Mesothelial cell of epicardium (in vitro differentiated cells): ENCODE measurements at regions not wholly inside any gene's neighbourhood (a gene's known extent, or its start where the extent isn't known, plus 50 kb on each side); places are given as distances from the start of the nearest gene placed in this dataset.

ENCODE experiments used
- DNase-seq, 2 experiments: peaks; one replicate each; pipeline ENCODE4 v3.0.0; 2021; ENCODE audit warnings: low spot score in 2 of 2; ENCODE audit not compliant: unreplicated experiment in 2 of 2
- H3K27ac Mint-ChIP-seq: 2 replicates; pipeline ENCODE4 v1.8.0; 2021; ENCODE audit warnings: mixed read lengths
- H3K27me3 Mint-ChIP-seq: 2 replicates; pipeline ENCODE4 v1.8.0; 2021; ENCODE audit warnings: low read depth, mixed read lengths
- H3K36me3 Mint-ChIP-seq: 2 replicates; pipeline ENCODE4 v1.8.0; 2021; ENCODE audit warnings: mixed read lengths
- H3K4me1 Mint-ChIP-seq: 2 replicates; pipeline ENCODE4 v1.8.0; 2021; ENCODE audit warnings: mixed read lengths
- H3K4me3 Mint-ChIP-seq: 2 replicates; pipeline ENCODE4 v1.8.0; 2021; ENCODE audit warnings: mild to moderate bottlenecking, moderate library complexity, mixed read lengths
- H3K9me3 Mint-ChIP-seq: 2 replicates; pipeline ENCODE4 v1.8.0; 2021; ENCODE audit warnings: mixed read lengths
- CTCF ChIP-seq: fragments of 200-600 bp; sonication (generic); IDR thresholded peaks from one replicate; pipeline ENCODE4 v1.5.0; 2021; ENCODE audit warnings: antibody characterized with exemption; ENCODE audit not compliant: unreplicated experiment

- H3K27me3 Mint-ChIP-seq = peaks cover 32% of the 10 kb centered on the region
- no peaks in the 10 kb centered on the region for H3K36me3 Mint-ChIP-seq
- H3K9me3 Mint-ChIP-seq = no peaks in the 10 kb centered on the region
- H3K4me1 Mint-ChIP-seq = peaks cover 29% of the 10 kb centered on the region
- DNase-seq = no peak
- H3K4me3 Mint-ChIP-seq = no peak overlapping the region
- no peak for TF ChIP-seq CTCF
- no peak overlapping the region for H3K27ac Mint-ChIP-seq
Measured at GRCh38 chr13:26966701-26967080, 204.9 kb downstream of the USP12 start.

GRCh38 chr13:26965952-26966700 lies 205.5 kb downstream of the USP12 start:
- no peak overlapping the region for H3K4me3 Mint-ChIP-seq
- no peak for DNase-seq
- H3K4me1 Mint-ChIP-seq = peaks cover 29% of the 10 kb centered on the region
- H3K27ac Mint-ChIP-seq = no peak overlapping the region
- H3K9me3 Mint-ChIP-seq = no peaks in the 10 kb centered on the region
- no peak for TF ChIP-seq CTCF
- no peaks in the 10 kb centered on the region for H3K36me3 Mint-ChIP-seq
- peaks cover 34% of the 10 kb centered on the region for H3K27me3 Mint-ChIP-seq

DNA sequence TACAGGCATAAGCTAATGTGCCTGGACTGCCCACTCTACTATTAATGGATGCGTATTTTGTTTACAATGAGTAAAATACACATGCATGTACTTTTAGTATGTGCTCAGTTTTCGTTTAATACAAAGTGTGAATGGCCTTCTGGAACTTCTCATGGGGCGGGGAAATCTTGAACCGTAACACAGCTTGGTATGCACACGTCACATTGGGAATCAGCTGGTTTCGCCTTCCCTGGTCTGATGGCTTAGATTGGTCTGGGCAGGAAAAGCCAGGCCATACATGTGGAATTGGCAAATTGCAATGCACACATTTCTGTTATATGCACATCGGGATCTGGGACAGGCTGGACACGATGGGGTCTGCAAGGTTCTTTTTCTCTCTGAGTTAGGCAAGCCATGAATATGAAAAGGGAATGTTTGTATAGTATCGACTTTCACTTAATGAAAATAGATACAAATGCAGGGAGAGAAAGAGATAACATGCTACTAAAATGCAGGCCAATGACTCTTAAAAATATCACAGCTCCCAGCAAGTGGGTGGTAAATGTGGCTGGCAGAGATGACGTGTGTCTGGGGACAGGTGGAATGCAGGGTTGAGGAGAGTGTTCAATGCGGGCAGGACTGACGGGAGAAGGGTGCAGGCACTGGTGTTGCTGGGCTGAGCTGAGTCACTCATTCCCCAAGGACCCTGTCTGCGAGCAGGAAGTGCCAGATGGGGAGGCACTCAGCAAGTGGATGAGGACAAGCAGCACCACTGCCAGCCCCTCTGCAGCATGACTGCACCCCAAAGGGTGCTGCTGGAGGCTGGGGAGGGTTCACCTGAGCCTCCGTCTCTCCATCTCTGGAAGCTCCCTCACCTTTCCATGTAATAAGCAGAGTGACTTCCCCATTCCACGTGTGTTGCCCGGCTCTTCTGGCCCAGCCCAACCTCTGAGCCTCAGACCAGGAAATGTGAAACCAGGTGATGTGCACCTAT lies 204.0 kb upstream of the GPR12 start:
- TF ChIP-seq CTCF = no peak
- peaks cover 29% of the 10 kb centered on the region for H3K4me1 Mint-ChIP-seq
- peaks cover 46% of the 10 kb centered on the region for H3K27me3 Mint-ChIP-seq
- H3K27ac Mint-ChIP-seq = no peak overlapping the region
- no peaks in the 10 kb centered on the region for H3K9me3 Mint-ChIP-seq
- H3K36me3 Mint-ChIP-seq = no peaks in the 10 kb centered on the region
- DNase-seq = no peak
- no peak overlapping the region for H3K4me3 Mint-ChIP-seq

DNA sequence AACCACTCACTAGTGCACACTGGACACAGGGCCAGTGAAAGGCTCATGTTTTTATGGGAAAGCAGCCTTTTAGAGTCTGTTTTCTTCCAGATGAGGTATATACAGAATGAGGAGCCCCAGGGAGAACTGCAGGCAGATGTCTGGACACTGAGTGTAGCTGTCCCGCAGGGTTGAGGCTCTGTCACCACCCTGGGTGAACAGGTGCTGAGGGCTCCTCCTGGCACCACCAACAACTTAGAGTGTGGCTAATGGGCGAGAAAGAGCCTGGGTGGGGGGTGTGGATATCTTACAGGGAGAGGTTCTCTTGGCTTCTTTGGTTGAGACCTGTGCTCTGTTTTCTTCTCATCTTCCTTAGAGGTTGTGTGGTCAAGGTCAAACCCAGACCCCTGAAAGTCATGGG lies 202.1 kb upstream of the GPR12 start:
- no peak overlapping the region for H3K27ac Mint-ChIP-seq
- H3K27me3 Mint-ChIP-seq = peaks cover 48% of the 10 kb centered on the region
- DNase-seq = no peak
- H3K9me3 Mint-ChIP-seq = no peaks in the 10 kb centered on the region
- TF ChIP-seq CTCF = no peak
- H3K4me1 Mint-ChIP-seq = peaks cover 18% of the 10 kb centered on the region
- H3K4me3 Mint-ChIP-seq = no peak overlapping the region
- no peaks in the 10 kb centered on the region for H3K36me3 Mint-ChIP-seq

GRCh38 chr13:26961890-26962615 lies 201.5 kb upstream of the GPR12 start:
- no peak overlapping the region for H3K27ac Mint-ChIP-seq
- H3K27me3 Mint-ChIP-seq = peaks cover 47% of the 10 kb centered on the region
- no peak overlapping the region for H3K4me3 Mint-ChIP-seq
- no peaks in the 10 kb centered on the region for H3K36me3 Mint-ChIP-seq
- TF ChIP-seq CTCF = no peak
- peaks cover 19% of the 10 kb centered on the region for H3K4me1 Mint-ChIP-seq
- H3K9me3 Mint-ChIP-seq = no peaks in the 10 kb centered on the region
- DNase-seq = no peak
